ENCODE measurements at regions not wholly inside any gene's neighbourhood (a gene's known extent, or its start where the extent isn't known, plus 50 kb on each side); places are given as distances from the start of the nearest gene placed in this dataset.

GRCh38 chr7:46080595-46081159 is 159.6 kb upstream of the IGFBP3 start:
- no peak for TF ChIP-seq CTCF (IDR thresholded peaks at IDR 0.05)
- intact Hi-C loops (cut with DNase I), result no loop called here
- H3K27me3 ChIP-seq, result no peaks in the 10 kb centered on the region
- no peak overlapping the region for H3K27ac ChIP-seq
- H3K36me3 ChIP-seq, result no peaks in the 10 kb centered on the region
- no peaks in the 10 kb centered on the region for H3K4me1 ChIP-seq
- H3K4me3 ChIP-seq, result no peak overlapping the region
- H3K9me3 ChIP-seq, result no peaks in the 10 kb centered on the region
- DNase-seq (ENCODE audit: low spot score in 2 of 2), result no peak

GRCh38 chr7:46079421-46079820 is 158.3 kb upstream of the IGFBP3 start:
- Histone ChIP-seq H3K27ac (no peak overlapping the region), H3K4me1 (no peaks in the 10 kb centered on the region), H3K36me3 (no peaks in the 10 kb centered on the region), H3K4me3 (no peak overlapping the region), H3K27me3 (no peaks in the 10 kb centered on the region), H3K9me3 (no peaks in the 10 kb centered on the region)
- no peak for TF ChIP-seq CTCF (IDR thresholded peaks at IDR 0.05)
- intact Hi-C loops (cut with DNase I), result no loop called here
- DNase-seq (ENCODE audit: low spot score in 2 of 2), result no peak

GRCh38 chr7:46076527-46076926 is 155.5 kb upstream of the IGFBP3 start:
- Histone ChIP-seq H3K36me3 (no peaks in the 10 kb centered on the region), H3K4me3 (no peak overlapping the region), H3K9me3 (no peaks in the 10 kb centered on the region), H3K27ac (no peak overlapping the region), H3K4me1 (peaks cover 0 to 3% of the 10 kb centered on the region in 2 donors), H3K27me3 (no peaks in the 10 kb centered on the region)
- intact Hi-C loops (cut with DNase I), result no loop called here
- DNase-seq (ENCODE audit: low spot score in 2 of 2), result no peak
- no peak for TF ChIP-seq CTCF (IDR thresholded peaks at IDR 0.05)

- H3K4me1 ChIP-seq, result peaks cover 0 to 5% of the 10 kb centered on the region in 2 donors
- H3K27me3 ChIP-seq, result no peaks in the 10 kb centered on the region
- no peak for DNase-seq (ENCODE audit: low spot score in 2 of 2)
- H3K4me3 ChIP-seq, result no peak overlapping the region
- no peaks in the 10 kb centered on the region for H3K36me3 ChIP-seq
- intact Hi-C loops (cut with DNase I), result no loop called here
- H3K27ac ChIP-seq, result no peak overlapping the region
- TF ChIP-seq CTCF (IDR thresholded peaks at IDR 0.05), result no peak
- no peaks in the 10 kb centered on the region for H3K9me3 ChIP-seq
Measured at GRCh38 chr7:46072722-46073121, 151.7 kb upstream of the IGFBP3 start.

GRCh38 chr7:46071601-46072000 is 150.5 kb upstream of the IGFBP3 start:
- no peak for DNase-seq (ENCODE audit: low spot score in 2 of 2)
- no peak for TF ChIP-seq CTCF (IDR thresholded peaks at IDR 0.05)
- Histone ChIP-seq H3K27ac (no peak overlapping the region), H3K36me3 (no peaks in the 10 kb centered on the region), H3K4me1 (peaks cover 0 to 5% of the 10 kb centered on the region in 2 donors), H3K9me3 (no peaks in the 10 kb centered on the region), H3K4me3 (no peak overlapping the region), H3K27me3 (no peaks in the 10 kb centered on the region)
- intact Hi-C loops (cut with DNase I), result no loop called here

GRCh38 chr7:46071076-46071475 is 150.0 kb upstream of the IGFBP3 start:
- H3K4me3 ChIP-seq, result no peak overlapping the region
- peaks cover 0 to 5% of the 10 kb centered on the region in 2 donors for H3K4me1 ChIP-seq
- no peak for DNase-seq (ENCODE audit: low spot score in 2 of 2)
- TF ChIP-seq CTCF (IDR thresholded peaks at IDR 0.05), result no peak
- H3K27me3 ChIP-seq, result no peaks in the 10 kb centered on the region
- H3K9me3 ChIP-seq, result no peaks in the 10 kb centered on the region
- intact Hi-C loops (cut with DNase I), result no loop called here
- no peaks in the 10 kb centered on the region for H3K36me3 ChIP-seq
- H3K27ac ChIP-seq, result no peak overlapping the region

All from ascending aorta (tissue), 2 donors.